ENCODE measurements at regions not wholly inside any gene's neighbourhood (a gene's known extent, or its start where the extent isn't known, plus 50 kb on each side); places are given as distances from the start of the nearest gene placed in this dataset.

DNA sequence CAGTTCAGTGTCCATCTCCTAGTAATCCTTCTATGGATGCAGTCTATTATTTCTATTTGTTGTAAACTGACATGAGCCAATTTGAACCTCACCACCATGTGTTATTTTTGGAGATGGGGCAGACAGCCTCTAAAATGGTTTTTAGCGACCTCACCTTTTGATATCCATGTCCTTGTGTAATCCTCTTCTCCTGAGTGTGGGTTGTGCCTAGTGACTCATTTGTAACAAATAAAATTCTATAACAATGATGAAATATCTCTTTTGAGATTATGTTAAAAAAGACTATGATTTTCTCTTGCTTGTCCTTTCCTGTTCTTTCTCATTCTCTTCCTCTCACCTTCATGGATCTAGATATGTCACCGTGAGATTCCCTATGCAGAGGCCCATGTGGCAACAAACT lies 554.6 kb upstream of the ANO3 start:
- TF ChIP-seq, protein P1, sequence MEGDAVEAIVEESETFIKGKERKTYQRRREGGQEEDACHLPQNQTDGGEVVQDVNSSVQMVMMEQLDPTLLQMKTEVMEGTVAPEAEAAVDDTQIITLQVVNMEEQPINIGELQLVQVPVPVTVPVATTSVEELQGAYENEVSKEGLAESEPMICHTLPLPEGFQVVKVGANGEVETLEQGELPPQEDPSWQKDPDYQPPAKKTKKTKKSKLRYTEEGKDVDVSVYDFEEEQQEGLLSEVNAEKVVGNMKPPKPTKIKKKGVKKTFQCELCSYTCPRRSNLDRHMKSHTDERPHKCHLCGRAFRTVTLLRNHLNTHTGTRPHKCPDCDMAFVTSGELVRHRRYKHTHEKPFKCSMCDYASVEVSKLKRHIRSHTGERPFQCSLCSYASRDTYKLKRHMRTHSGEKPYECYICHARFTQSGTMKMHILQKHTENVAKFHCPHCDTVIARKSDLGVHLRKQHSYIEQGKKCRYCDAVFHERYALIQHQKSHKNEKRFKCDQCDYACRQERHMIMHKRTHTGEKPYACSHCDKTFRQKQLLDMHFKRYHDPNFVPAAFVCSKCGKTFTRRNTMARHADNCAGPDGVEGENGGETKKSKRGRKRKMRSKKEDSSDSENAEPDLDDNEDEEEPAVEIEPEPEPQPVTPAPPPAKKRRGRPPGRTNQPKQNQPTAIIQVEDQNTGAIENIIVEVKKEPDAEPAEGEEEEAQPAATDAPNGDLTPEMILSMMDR (optimal IDR thresholded peaks at IDR 0.05 in 1 of 3, IDR thresholded peaks at IDR 0.05 in 1 of 3, conservative IDR thresholded peaks at IDR 0.05 in 1 of 3; ENCODE audit: extremely low read depth in 1 of 3, insufficient read depth in 2 of 3, low read length in 3 of 3) = no peak
- no peak for TF ChIP-seq EZH2 (IDR thresholded peaks at IDR 0.05; ENCODE audit: low read length)

Data from keratinocyte (primary cell).